HG02759 (cell line): ENCODE measurements at regions not wholly inside any gene's neighbourhood (a gene's known extent, or its start where the extent isn't known, plus 50 kb on each side); places are given as distances from the start of the nearest gene placed in this dataset.

ENCODE experiments used
- ATAC-seq: cut with Tn5 transposase; IDR thresholded peaks from one replicate; pipeline ENCODE4 v1.9.1; 2021; ENCODE audit warnings: mild to moderate bottlenecking, moderate library complexity; ENCODE audit not compliant: unreplicated experiment

DNA sequence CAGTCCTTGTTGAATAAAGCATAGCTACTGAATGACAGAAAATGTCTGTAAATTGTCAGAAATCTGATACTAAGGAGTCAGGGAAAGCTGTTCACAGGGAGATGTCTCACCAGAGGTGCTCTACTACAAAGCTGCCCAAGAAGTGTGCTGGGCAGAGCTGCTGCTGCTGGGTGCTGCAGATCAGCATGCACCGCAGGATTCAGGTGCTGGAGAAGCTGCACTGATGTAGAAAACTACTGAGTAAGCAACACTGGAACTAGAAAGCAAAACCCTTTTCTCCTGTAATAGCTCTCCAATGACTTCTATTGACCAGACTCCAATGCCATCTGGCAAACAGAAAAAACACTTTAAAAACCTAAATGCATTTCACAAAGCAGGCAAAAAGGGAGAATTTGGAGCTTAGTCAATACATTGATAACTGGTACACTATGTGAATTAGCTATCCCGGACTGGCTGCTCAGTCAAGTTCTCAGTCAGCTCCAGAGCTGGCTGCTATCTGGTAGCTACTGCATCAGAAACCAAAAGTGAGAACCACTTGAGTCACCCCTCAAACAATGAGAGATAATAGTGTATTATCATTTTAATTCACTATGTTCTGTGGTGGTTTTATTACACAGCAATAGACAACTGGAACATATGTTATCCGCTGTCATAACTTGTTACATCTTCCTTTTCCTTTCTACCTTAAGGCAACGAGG is 493.1 kb downstream of the CPS1 start:
- no peak for ATAC-seq

DNA sequence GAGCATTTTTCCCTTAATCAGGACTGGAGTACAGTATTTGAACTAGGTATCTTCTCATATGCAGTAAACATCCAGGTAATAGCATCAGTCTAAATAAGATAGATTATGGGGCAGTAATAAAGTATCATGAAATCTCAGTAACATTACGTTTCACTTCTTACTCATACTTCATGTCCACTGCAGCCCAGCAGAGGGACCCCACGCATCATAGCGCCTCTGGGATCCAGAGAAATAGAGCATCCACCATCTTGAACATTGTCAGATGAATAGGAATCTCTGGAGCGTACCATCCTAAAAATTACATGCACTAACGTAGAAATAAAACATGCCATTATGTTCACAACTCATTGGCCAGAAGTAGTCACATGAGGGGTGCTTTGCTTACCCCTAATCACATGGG is 499.0 kb downstream of the CPS1 start:
- ATAC-seq: no peak

DNA sequence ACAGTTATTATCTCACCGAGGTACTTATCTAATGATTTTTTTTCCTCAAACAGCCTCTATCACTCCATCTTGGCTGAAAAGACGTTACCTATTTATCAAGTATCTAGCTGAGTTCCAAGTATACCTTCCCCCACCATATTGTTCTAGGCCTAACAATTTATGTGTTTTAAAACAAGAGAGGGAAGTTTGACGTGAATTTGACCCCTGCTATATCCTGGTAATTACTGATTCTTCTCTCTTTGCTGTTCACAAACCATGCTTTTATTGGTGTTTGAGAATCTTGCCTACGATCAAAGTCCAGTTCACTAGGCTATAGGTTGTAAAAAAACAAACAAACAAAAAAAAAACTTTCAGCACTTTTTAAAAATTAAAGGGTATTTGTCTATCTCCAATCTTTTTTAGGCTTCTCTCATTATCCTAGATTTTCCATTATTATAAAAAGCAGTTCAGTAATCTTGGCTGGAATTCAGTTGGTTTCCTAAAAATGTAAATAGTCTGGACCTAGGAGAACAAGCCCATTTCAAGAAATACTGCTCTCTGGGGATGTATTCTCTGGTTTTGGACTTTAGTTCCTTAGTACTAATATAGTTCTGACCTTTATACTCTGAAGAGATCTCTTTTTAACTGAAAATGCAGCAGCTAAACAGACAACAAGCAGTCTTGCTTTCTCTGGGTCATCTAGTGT is 505.4 kb downstream of the CPS1 start:
- no peak for ATAC-seq

DNA sequence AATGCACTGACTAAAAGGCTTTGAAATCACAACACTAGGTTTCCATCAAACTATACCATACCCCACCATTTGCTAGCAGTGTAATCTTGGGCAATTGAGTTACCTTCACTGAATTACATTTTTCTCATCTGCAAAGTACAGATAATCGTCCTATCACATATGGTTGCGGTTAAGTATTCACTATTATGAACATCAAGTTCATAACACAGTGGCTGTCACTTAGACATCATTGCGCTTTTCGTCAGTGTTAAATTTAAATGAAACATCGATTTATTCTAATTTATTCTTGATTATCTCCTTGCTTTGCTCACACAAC is 505.9 kb downstream of the CPS1 start:
- no peak for ATAC-seq

DNA sequence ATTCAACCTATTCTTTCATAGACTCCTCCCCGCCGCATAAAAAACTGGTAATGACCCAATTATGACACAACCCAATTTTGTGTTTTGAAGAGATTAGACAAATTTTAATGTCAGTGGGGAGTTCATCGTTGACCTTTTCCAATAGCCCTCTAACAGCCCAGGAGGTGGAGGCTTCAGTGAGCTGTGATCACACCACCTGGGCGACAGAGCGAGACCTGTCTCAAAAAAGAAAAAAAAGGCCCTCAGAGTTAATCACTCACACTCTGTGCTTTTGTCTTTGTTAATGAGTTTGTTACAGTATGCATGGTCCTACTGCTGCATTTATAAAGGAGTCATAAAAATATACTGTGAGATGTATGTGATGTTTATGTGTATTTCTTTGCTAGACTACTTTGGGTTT is 510.6 kb downstream of the CPS1 start:
- no peak for ATAC-seq

DNA sequence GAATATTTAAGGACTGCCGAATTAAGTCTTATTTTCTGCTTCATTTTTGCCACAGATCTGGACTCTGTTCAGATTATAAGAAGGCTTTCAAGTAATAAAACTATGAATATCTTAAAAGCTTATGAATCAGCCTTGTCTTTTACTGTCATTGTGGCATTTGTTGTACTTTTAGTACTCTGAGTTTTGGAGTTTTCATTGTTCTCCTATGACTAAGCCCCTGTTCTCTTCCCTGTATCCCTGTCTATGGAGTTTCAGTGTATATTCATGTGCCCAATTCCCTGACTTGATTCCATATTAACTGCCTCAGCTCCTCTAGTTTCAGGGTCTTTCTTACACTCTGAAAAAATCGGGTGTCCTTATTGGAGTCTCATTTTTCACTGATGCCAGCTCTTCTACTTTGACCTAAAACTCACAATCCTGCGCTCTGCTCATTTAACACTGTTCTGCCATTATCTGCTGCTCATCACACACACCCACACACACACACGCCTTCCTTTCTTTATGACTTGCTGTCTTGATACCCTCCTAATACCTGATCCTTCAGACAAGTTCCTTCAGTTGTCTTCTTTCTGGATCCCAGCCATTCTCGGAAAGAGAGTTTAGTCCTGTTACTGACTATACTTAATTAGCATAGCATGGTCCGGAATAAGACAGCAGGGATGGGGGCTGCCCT is 511.8 kb downstream of the CPS1 start:
- no peak for ATAC-seq

DNA sequence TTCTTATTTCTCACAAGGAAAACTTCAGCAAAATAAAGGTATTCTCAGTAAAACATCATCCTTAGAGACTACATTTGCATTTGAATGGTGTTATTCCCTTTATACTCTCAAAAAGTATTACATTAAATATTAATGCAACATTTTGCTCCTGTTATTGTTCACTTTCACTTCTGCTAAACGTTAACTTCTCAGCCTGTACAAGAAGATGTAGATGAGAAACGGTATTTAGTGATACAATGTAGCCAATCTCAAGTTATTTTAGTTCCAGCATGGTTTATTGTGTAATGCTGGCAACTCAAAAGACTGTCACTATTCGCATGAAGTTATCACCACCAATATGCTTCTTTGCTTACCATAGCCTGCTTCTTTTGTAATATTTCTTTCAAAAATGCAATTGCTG is 514.1 kb downstream of the CPS1 start:
- no peak for ATAC-seq

DNA sequence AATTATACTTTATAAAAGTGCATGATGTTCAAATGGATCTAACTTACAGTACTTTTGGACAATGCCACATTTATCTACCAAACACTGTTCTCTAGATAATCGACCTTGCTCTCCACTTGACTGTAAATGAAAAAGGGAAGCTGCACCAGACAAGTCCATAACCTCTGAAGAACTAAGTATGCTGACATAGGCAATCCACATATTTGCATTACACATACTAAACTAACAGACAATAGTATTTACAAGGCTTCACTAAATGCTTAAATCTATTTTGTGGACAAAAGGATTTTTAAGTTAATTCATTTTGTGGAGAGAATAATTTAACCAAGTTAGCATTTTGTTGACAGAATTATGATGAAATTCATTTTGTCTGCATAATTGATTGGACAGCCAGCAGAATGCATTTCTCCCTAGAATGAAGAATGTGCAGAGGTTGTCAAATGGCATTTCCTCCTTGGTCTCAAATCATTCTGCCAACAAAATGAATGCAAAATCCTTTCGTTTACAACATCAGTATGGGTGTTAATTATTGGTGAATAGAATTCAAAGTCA is 520.9 kb downstream of the CPS1 start:
- no peak for ATAC-seq

DNA sequence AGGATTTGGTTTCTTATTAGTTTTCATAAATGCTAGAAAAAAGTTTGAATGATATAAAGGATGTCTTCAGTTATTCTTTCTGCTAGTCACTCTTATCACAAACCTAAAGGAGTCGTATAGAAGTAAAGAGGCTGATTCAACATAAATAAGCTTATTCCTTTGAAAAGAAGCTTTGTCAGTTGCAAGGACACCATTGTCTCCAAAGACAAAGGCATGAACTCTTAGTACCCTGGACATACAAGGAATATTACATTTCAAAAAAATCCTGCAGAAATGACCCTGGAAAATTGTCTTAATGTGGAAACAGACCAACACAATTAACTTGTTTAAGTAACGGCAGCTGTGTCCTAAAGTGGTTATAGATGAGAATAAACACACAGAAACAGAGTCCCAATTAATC is 528.0 kb downstream of the CPS1 start:
- ATAC-seq: no peak

DNA sequence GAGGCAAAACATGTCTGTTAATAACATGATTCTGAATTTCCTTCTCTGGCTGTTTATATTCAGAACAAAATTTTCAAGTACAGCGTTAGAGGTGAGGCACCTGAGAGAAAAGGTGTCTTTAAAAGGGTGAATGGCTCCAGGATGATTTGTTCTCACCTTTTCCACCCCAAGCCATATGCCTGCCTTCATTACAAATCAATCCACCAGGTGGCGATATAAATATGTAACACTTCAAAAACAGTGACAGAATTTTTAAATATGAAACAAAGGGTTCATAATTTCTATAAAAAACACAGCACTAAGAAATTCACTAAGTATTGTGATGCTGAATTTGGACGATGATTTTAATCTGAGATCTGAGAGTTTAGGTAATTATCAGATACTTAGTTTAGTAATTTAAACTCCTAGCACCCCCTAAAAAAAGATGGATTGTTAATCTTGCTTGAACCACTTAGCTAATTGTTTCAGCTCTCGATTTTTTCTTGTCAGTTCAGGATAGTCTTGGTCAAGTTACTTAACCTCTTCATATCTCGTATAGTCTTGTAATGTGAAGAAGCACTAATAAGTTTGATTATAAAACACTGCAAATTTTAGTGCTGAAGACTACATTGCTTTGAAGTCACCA is 528.8 kb downstream of the CPS1 start:
- peak; percentile 55 for ATAC-seq

DNA sequence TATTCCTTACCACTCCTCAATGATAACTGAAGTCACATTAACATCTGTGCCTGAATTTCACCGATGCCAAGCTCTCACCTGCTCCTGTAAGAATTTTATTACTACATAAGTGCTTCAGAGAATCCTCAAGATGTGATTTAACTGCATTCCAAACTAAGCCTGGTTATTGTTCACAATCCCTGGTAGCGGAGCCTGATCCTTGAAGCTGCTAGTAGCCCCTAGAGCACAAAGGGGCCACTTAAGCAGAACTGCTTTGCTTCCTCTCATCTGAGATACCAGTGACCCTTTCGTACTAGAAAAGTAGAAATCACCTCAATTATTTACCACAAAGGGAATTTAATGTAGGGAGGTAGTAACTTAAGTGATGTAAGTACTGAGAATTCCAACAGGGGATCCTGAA is 529.6 kb downstream of the CPS1 start:
- ATAC-seq: no peak

DNA sequence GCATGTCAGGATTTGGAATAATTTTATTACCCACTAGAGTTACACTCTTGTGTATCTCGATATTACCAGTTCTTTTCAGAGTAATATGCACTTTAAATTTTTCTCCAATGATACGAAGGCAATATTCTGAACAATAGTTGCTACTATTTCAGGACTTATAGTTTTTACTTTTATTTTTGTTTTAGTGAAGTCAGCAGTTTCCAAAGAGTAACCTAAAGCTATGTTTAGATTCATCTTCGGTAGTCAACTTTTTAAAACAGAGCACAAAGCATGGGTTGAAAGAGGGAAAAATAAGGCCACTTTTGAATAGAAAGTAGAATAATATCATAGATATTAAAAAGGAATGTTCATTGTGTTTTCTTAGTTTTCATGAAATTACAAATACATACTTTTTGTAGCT is 532.7 kb downstream of the CPS1 start:
- no peak for ATAC-seq

DNA sequence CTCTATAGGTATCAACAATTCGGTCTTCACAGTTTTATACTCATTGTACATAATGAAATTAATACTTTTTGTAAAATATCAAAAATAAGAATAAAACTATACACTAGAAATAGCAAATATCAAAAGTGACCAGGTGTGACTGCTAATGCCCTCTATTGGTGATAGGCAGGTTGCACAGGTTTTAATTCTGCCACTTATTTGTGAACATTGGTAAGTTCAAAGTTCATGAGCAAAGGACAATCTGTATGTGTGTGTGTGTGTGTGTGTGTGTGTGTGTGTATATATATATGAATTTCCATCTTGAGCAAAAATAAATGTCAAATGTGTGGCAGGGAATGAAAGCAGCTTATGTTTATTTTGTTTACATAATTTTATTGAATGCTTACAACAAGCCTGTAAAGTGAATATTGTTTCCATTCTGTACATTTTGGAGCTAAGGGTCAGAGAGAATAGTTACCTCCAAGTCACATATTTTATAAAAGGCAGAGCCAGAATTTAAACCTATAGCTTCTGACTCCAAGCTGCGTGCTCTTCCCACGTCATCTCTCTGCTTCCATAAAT is 537.4 kb downstream of the CPS1 start:
- ATAC-seq: peak; percentile 59

DNA sequence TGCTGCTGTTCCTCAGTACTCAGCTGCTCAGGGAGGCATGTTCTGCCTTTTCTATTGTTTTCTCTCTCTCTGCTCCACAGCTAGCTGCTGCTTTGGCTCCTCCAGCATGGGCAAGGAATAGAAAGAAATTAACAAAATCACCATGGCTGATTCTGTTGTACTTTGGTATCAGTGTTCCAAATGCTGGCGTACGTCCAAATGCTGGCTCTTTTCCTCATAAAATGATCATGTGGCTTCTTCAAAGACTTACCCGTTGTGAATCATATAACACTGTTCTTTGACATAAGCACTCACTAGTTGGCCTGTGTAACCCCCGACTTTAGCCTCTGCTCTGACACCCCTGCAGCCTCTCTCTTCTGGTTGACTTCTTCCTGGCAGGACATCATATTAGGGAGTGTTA is 547.6 kb downstream of the CPS1 start:
- no peak for ATAC-seq

DNA sequence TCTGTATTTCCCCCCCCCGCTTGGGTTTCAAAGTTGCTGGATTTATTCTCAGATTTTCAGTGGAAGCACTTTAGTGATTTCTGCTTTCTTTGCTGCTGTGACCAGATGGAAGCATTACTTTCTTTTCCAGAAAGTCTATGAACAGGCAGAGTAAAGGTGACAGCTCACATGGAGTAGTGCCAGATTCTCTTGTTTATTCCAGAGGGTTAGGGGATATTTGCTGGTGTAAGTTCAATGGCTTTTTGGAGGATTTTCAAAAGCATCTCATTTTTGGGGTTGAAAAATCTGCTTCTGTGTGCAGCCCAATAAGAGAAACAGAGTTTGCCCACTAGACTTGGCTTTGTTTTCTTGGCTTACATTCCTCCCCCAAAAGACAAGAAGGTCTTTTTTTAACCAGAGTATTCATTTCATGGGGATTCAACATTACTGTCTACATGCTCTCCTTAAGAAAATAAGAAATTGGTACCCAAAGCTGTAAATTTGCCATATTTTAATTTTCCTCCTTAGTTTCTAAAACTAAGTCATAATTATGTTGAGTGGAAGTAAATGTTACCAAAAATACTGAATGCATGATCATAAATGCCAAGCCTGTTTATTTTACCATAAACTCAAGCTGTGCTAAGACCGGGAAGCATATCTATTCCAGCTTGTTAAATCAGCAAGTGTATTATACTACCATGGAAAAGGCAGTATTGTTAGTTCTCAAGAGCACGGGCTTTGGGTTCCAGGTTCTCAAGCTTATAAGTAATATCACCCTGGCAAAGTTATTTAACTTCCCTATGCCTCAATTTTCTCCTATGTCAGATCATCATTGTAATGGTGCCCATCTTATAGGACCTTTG is 557.2 kb downstream of the CPS1 start:
- no peak for ATAC-seq

DNA sequence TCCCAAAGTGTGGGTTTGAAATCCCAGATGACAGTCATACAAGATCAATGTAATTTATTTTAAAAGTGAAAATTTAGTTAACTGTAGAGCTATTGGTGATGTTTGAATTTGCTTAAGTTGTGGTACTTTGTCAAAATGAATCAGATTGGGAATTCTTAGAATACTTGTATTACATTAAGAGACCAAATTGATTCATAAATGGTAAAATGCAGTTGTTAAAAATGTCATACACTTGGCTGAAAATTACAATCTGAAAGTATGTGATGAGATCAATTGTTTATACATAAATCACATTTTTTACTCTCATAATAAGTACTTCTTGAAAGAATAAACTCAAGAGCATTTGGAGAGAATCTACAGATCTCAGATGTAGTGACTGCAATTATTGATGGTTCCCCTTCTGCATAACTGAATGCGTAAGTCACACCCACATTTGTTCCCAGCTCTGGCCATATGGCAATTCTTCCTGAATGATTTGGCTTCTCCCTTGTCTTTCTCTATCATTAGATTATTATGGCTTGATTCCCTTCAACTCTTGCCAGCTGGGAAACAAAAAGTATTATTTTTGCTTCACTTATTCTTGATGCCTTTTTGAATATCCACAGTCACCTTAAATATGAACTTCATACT is 558.5 kb downstream of the CPS1 start:
- no peak for ATAC-seq

DNA sequence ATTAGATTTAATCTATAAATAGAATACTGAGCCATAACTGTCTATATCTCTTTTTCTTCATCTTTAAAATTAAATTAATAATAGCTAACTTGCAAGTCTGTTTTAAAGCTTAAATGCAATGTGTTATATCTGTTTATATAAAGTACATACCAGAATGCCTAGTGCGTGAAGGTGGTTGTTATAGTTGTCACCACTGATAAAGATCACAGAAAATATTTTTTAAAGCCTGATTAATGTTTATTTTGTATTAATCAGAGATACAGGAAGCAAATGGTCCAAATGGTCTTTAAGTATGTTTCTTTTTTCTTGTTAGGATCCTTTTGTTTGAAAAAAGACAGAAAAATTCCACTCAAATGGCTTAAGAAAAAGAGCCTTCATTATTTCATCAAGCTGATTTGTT is 560.6 kb downstream of the CPS1 start:
- ATAC-seq: no peak

DNA sequence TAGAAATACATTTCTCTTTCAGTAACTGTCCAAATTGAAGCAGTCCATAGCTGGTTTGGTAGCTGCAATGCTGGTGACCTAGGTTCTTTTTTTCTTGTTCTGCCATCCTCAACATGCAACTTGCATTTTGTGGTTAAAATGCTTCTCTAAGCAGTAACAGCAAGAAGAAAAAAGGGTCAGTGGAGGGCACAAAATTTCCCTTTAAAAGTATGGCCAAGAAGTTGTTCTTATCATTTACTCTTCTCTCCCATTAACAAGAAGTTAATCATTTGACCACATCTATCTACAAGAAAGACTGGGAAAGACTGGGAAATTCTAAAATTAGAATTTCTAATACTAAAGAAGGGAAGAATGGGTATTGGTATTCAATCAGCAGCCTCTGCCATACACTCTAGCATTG is 569.9 kb downstream of the CPS1 start:
- no peak for ATAC-seq

DNA sequence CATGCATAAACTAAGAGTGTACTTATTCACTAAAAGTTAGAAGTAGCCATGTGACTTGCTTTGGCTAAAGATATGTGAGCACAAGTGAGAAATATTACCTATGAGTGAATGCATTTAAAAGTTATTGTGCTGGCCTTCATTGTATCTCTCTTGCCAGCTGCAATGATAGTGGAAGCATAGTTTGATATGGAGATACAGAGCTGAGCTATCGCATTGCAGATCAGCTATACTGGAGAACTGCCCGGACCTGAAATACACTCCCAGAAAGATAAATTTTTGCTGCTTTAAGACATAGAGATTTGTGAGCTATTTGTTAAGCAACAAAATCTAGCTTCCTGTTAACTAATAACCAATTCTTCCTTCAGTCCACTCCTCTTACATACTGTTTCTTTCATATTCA is 571.1 kb downstream of the CPS1 start:
- ATAC-seq: no peak

DNA sequence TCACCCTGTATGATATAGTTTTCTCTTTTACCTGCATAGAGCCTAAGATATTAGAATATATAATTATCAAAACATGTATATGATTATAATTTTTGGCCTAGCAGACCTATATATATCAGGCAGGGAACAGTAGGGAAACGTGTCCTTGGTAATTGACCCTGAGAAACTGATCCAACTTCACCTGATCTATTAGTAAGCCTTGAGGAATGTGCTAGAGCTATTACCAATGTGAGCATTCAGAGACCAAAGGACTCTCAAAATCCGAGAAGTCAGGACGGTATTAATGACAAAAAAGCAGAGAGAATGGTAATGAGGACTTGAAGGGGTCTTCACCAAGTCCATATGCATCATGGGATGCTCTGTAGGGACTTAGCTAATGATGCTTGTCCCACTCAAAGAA is 571.9 kb downstream of the CPS1 start:
- no peak for ATAC-seq
